Astrocyte of the hippocampus (primary cell): ENCODE measurements at regions not wholly inside any gene's neighbourhood (a gene's known extent, or its start where the extent isn't known, plus 50 kb on each side); places are given as distances from the start of the nearest gene placed in this dataset.

Experiments
- DNase-seq: peaks from one replicate; pipeline ENCODE4 v3.0.0; 2011; ENCODE audit warnings: low read depth, low spot score

GRCh38 chr7:17233603-17234002, 64.8 kb upstream of the AHR start:
- DNase-seq = no peak

GRCh38 chr7:17234030-17234397, 64.4 kb upstream of the AHR start:
- DNase-seq = no peak

GRCh38 chr7:17234398-17235031, 63.9 kb upstream of the AHR start:
- DNase-seq = peak; percentile 93

- no peak for DNase-seq
Measured at GRCh38 chr7:17236171-17236570, 62.3 kb upstream of the AHR start.

- DNase-seq = no peak
Measured at GRCh38 chr7:17236603-17237002, 61.8 kb upstream of the AHR start.

- DNase-seq = no peak
Measured at GRCh38 chr7:17239046-17239445, 59.4 kb upstream of the AHR start.

- peak; percentile 63 for DNase-seq
Measured at GRCh38 chr7:17239683-17240521, 58.5 kb upstream of the AHR start.

GRCh38 chr7:17242504-17242903, 55.9 kb upstream of the AHR start:
- DNase-seq = no peak

- no peak for DNase-seq
Measured at GRCh38 chr7:17244786-17245185, 53.7 kb upstream of the AHR start.

- no peak for DNase-seq
Measured at GRCh38 chr7:17247357-17247756, 51.1 kb upstream of the AHR start.

- DNase-seq = no peak
Measured at GRCh38 chr7:17248527-17248926, 49.9 kb upstream of the AHR start.
